Uterus (tissue), 3 donors: ENCODE measurements at regions not wholly inside any gene's neighbourhood (a gene's known extent, or its start where the extent isn't known, plus 50 kb on each side); places are given as distances from the start of the nearest gene placed in this dataset.

Experiments
- DNase-seq, 2 donors: peaks; one replicate each; pipeline ENCODE4 v3.0.0-alpha.2; 2019 to 2020
- H3K27ac ChIP-seq, 2 donors: fragments of 200-600 bp; sonication (generic); 1 replicate in 1 of 2; 2 replicates in 1 of 2; pipeline ENCODE4 v1.5.1; 2016 to 2018
- H3K27me3 ChIP-seq, 2 donors: fragments of 200-600 bp; sonication (generic); one replicate each; pipeline ENCODE4 v1.5.1; 2018 to 2019; ENCODE audit warnings: control low read depth in 1 of 2
- H3K36me3 ChIP-seq, 2 donors: fragments of 200-600 bp; sonication (generic); one replicate each; pipeline ENCODE4 v1.5.1; 2019; ENCODE audit warnings: control low read depth in 1 of 2
- H3K4me1 ChIP-seq, 2 donors: fragments of 200-600 bp; sonication (generic); one replicate each; pipeline ENCODE4 v1.5.1; 2018 to 2019; ENCODE audit warnings: control low read depth in 1 of 2
- H3K4me3 ChIP-seq, 2 donors: fragments of 200-600 bp; sonication (generic); 1 replicate in 1 of 2; 2 replicates in 1 of 2; pipeline ENCODE4 v1.5.1; 2018 to 2019; ENCODE audit warnings: mild to moderate bottlenecking in 1 of 2
- H3K9me3 ChIP-seq, 2 donors: fragments of 200-600 bp; sonication (generic); one replicate each; pipeline ENCODE4 v1.5.1; 2019; ENCODE audit warnings: control low read depth in 1 of 2
- POLR2A ChIP-seq, 2 donors: fragments of 450-650 bp; IDR thresholded peaks; one replicate each; pipeline ENCODE4 v1.6.1; 2016; ENCODE audit warnings: antibody characterized with exemption in 2 of 2, mild to moderate bottlenecking in 1 of 2, moderate library complexity in 1 of 2
- intact Hi-C: fragments of 100-400 bp; cut with DNase I; formaldehyde crosslinking; loops from one replicate; pipeline ENCODE4 v1.15.1; 2023; ENCODE audit warnings: low total_unique reads
- TF ChIP-seq, protein P1 (sequence below), 4 experiments: fragments of 200-600 bp in 2 of 4; fragments of 450-650 bp in 2 of 4; sonication (generic) in 2 of 4; IDR thresholded peaks; one replicate each; pipeline ENCODE4 v1.5.1; 2016 to 2019; ENCODE audit warnings: antibody characterized with exemption in 4 of 4, mild to moderate bottlenecking in 2 of 4, moderate library complexity in 1 of 4
- donor health status: DM: yes; HTN: yes; CAD: no.

- H3K4me1 ChIP-seq = no peaks in the 10 kb centered on the region
- no peaks in the 10 kb centered on the region for H3K36me3 ChIP-seq
- DNase-seq = no peak
- intact Hi-C loops = no loop called here
- H3K27me3 ChIP-seq = no peaks in the 10 kb centered on the region
- no peak overlapping the region for H3K27ac ChIP-seq
- H3K9me3 ChIP-seq = no peaks in the 10 kb centered on the region
- H3K4me3 ChIP-seq = no peak overlapping the region
- TF ChIP-seq, protein P1, sequence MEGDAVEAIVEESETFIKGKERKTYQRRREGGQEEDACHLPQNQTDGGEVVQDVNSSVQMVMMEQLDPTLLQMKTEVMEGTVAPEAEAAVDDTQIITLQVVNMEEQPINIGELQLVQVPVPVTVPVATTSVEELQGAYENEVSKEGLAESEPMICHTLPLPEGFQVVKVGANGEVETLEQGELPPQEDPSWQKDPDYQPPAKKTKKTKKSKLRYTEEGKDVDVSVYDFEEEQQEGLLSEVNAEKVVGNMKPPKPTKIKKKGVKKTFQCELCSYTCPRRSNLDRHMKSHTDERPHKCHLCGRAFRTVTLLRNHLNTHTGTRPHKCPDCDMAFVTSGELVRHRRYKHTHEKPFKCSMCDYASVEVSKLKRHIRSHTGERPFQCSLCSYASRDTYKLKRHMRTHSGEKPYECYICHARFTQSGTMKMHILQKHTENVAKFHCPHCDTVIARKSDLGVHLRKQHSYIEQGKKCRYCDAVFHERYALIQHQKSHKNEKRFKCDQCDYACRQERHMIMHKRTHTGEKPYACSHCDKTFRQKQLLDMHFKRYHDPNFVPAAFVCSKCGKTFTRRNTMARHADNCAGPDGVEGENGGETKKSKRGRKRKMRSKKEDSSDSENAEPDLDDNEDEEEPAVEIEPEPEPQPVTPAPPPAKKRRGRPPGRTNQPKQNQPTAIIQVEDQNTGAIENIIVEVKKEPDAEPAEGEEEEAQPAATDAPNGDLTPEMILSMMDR (IDR thresholded peaks at IDR 0.05) = no peak
- no peak for TF ChIP-seq POLR2A (IDR thresholded peaks at IDR 0.05)
These were observed 168.4 kb upstream of the CSNK1A1L start for GRCh38 chr13:37273836-37274235.

GRCh38 chr13:37270226-37271001 is 164.9 kb upstream of the CSNK1A1L start:
- no peak overlapping the region for H3K4me3 ChIP-seq
- TF ChIP-seq, protein P1 (IDR thresholded peaks at IDR 0.05) = no peak
- no peak for TF ChIP-seq POLR2A (IDR thresholded peaks at IDR 0.05)
- H3K27ac ChIP-seq = no peak overlapping the region
- intact Hi-C loops = no loop called here
- no peaks in the 10 kb centered on the region for H3K4me1 ChIP-seq
- H3K27me3 ChIP-seq = no peaks in the 10 kb centered on the region
- H3K9me3 ChIP-seq = no peaks in the 10 kb centered on the region
- H3K36me3 ChIP-seq = no peaks in the 10 kb centered on the region
- no peak for DNase-seq

DNA sequence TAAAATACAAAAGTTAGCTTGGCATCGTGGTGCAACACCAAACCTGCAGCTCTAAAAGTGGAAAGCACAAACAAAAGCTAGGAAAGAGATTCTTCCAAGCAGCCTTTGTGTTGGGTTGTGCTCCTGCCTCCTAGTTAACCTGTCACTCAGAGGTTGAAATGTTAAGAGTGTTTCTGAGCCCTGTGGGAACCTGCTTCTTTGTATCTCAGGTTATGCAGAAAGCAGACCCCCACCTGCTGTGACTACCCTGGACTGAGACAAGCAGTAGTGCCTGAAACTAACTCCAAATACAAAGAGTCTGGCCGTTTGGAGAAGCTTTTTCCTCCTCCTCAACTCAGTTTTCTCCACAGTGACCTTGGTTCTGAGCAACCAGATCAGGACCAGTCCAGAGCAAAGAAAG is 158.4 kb upstream of the CSNK1A1L start:
- intact Hi-C loops = no loop called here
- Histone ChIP-seq H3K27me3 (no peaks in the 10 kb centered on the region), H3K9me3 (no peaks in the 10 kb centered on the region), H3K36me3 (no peaks in the 10 kb centered on the region), H3K4me3 (no peak overlapping the region), H3K4me1 (no peaks in the 10 kb centered on the region), H3K27ac (no peak overlapping the region)
- no peak for DNase-seq
- no peak for TF ChIP-seq POLR2A (IDR thresholded peaks at IDR 0.05)
- TF ChIP-seq, protein P1 (IDR thresholded peaks at IDR 0.05) = no peak

DNA sequence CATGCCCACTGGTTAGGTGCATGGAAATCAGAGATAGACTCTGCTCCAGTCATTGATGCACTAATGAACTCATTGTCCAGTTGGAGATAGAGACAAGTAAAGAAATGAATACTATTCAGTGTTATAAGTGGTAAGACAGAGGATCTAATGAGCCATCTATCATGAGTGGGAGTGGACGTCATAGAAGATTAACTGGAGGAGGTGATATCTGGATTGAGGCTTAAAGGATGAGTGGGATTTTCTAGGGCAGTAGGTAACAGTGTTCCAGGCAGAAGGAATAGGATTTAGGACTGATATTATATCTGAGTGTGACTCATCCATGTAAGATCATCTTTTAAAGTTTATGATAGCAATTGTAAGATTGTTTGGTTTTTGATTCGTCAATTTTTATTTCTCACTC is 152.2 kb upstream of the CSNK1A1L start:
- no peaks in the 10 kb centered on the region for H3K27me3 ChIP-seq
- intact Hi-C loops = no loop called here
- H3K4me1 ChIP-seq = no peaks in the 10 kb centered on the region
- no peak overlapping the region for H3K27ac ChIP-seq
- H3K4me3 ChIP-seq = no peak overlapping the region
- no peak for DNase-seq
- H3K9me3 ChIP-seq = no peaks in the 10 kb centered on the region
- TF ChIP-seq POLR2A (IDR thresholded peaks at IDR 0.05) = no peak
- TF ChIP-seq, protein P1 (IDR thresholded peaks at IDR 0.05) = no peak
- no peaks in the 10 kb centered on the region for H3K36me3 ChIP-seq

- H3K9me3 ChIP-seq = no peaks in the 10 kb centered on the region
- TF ChIP-seq, protein P1 (IDR thresholded peaks at IDR 0.05) = no peak
- no peak for TF ChIP-seq POLR2A (IDR thresholded peaks at IDR 0.05)
- no peak for DNase-seq
- no peak overlapping the region for H3K4me3 ChIP-seq
- no peak overlapping the region for H3K27ac ChIP-seq
- intact Hi-C loops = no loop called here
- H3K4me1 ChIP-seq = no peaks in the 10 kb centered on the region
- H3K36me3 ChIP-seq = no peaks in the 10 kb centered on the region
- no peaks in the 10 kb centered on the region for H3K27me3 ChIP-seq
These were observed 151.6 kb upstream of the CSNK1A1L start for GRCh38 chr13:37257051-37257450.
